Stimulated activated CD4-positive, alpha-beta T cell treated with anti-CD3 and anti-CD28 coated beads, Interleukin-15, amount 100 ng/mL, for 1 hour (primary cell): ENCODE measurements at regions not wholly inside any gene's neighbourhood (a gene's known extent, or its start where the extent isn't known, plus 50 kb on each side); places are given as distances from the start of the nearest gene placed in this dataset.

ENCODE experiments used
- DNase-seq, 2 donors: peaks; one replicate each; pipeline ENCODE4 v3.0.0-alpha.2; 2020; ENCODE audit warnings: low read depth in 1 of 2, low spot score in 1 of 2

DNA sequence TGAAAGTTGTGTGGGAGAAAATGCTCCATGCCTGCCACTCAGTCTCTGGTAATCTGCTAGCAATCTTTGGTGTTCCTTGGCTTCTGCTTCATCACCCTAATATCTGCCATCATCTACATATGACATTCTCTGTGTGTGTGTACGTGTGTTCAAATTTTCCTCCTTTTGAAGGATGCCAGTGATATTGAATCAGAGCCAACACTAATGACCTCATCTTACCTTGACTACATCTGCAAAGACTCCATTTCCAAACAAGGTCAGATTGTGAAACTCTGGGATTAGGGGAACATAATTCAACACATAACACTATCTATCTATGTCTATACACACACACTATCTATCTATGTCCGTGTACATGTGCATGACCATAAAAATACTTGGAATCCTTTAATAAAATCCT is 81.4 kb upstream of the IRS2 start:
- no peak for DNase-seq

DNA sequence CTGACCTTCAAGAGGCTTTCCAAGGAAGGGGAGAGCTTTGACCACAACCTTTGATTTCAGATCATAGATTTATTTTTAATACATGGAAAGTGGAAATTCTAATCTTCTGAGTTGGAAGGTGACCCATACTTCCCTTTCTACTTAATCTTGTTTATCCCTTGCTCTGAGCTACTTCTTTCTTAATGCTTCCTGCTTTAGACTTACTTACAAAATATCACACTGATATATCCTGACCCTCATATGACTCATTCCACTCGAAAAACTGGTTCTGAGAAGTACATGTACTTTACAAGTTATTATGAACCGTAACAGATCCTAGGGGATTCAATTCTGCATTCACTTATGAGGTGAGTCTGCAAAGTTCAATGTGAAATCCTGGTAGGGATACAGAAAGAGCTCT is 76.2 kb upstream of the IRS2 start:
- DNase-seq: no peak

GRCh38 chr13:109859898-109860297 is 73.5 kb upstream of the IRS2 start:
- no peak for DNase-seq

- DNase-seq: no peak
Observed at GRCh38 chr13:109859216-109859835, 72.9 kb upstream of the IRS2 start.

- DNase-seq: no peak
Observed at GRCh38 chr13:109858319-109858718, 71.9 kb upstream of the IRS2 start.

DNA sequence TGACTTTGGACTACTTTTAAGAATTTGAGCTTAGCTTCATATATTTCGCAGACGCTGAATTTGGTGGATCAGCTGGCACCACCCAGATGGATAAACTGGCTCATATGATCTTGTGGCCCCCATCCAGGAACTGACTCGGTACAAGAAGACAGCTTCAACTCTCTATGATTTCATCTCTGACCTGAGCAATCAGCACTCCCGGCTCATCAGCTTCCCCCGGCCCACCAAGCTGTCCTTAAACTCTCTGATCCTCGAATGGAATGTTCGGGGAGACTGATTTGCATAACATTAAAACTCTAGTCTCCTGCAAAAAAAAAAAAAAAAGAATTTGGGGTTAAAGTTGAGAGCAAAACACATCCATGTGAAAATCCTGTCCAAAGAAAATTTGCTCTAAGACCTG is 71.4 kb upstream of the IRS2 start:
- no peak for DNase-seq

- DNase-seq: no peak
Observed at GRCh38 chr13:109857325-109857724, 70.9 kb upstream of the IRS2 start.

DNA sequence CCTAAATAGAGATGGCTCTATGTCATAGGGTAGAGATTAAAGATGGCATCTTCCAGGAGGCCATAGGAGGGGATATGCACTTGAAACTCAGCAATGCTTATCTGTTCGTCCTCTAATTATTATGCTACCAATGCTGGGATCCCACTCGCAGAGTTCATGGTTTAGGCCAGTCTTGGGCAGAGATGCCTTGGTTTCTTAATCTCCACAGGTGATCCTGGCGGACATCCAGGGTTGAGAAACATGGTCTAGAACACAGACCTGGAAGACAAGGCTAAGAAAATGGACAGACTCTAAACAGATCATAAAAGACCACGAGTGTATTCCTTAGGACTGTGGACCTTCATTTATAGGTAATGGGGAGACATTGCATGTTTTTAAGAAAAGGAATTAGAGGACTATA is 70.0 kb upstream of the IRS2 start:
- DNase-seq: no peak

GRCh38 chr13:109853153-109853552 is 66.8 kb upstream of the IRS2 start:
- DNase-seq: no peak

DNA sequence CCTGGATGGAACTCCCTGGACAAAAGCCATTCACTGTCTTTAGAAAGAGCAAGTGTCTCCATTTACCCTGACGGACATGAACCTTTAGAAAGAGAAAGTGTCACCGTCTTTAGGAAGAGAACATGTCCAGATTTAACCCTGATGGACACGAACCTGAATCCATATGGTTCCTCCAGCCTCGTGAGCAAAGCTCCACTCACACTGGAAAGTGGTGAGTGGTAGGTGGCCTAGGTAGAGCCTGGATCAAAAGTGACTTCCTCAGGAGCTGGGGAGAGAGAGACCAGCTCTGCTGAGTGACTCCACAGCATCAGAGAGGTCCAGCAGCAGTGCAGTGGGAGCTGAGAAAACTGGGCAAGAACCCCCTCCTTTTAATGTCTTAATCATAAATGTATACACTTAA is 59.8 kb upstream of the IRS2 start:
- DNase-seq: no peak

DNA sequence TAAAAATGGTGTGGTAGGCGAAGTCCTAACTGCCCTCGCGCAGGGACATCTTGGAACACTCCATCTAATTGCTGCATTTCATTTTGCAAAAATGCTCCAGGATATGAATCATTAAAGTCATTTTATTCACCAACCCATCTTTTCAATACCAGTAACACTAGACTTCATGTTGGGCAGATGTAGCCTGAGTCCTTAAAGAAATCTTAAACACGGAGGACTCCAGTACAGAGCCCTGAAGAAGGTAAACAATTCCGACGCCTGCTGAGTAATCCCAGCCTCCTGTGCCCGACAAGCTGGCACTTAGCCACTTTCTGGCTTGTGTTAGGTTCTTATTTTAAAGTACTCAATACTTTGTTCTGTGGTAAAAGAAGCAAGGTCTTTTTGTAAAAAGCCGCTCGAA is 58.0 kb upstream of the IRS2 start:
- DNase-seq: no peak

DNA sequence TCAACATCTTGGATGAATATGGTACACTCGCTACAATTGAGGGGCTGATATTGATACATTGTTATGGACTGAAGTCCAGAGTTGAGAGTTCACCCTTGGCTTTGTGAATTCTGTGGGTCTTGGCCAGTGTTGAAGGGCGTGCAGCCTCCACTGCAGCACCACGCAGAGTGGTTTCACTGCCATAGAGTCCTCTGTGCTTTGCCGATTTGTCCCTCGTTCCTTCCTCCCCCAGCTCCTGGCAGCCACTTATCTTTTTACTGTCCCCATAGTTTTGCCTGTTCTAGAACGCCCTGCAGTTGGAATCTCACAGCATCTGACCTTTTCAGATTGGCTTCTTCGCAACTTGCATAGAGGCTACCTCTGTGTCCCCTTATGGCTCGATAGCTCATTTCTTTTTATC is 57.3 kb upstream of the IRS2 start:
- no peak for DNase-seq

GRCh38 chr13:109842212-109842920 is 56.0 kb upstream of the IRS2 start:
- DNase-seq: no peak

DNA sequence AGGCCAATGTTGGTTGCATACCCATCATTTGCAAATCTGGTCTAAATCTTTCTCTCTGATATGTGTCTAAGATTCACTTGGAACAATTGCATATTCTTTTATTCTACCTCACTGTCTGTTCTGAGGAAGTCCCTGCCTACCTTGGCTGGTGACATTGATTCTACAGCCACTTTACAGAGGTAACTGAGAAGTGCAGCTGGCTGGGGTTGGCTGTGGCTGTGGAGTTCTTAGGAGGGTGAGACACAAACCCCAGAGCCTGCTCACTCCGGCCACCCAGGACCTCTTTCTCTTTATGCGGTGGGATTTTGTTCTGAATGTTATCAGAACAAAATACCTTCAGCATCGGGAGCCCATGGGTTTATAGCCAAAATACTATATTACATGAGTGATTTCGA is 54.5 kb upstream of the IRS2 start:
- DNase-seq: no peak

GRCh38 chr13:109840201-109840892 is 54.0 kb upstream of the IRS2 start:
- no peak for DNase-seq

DNA sequence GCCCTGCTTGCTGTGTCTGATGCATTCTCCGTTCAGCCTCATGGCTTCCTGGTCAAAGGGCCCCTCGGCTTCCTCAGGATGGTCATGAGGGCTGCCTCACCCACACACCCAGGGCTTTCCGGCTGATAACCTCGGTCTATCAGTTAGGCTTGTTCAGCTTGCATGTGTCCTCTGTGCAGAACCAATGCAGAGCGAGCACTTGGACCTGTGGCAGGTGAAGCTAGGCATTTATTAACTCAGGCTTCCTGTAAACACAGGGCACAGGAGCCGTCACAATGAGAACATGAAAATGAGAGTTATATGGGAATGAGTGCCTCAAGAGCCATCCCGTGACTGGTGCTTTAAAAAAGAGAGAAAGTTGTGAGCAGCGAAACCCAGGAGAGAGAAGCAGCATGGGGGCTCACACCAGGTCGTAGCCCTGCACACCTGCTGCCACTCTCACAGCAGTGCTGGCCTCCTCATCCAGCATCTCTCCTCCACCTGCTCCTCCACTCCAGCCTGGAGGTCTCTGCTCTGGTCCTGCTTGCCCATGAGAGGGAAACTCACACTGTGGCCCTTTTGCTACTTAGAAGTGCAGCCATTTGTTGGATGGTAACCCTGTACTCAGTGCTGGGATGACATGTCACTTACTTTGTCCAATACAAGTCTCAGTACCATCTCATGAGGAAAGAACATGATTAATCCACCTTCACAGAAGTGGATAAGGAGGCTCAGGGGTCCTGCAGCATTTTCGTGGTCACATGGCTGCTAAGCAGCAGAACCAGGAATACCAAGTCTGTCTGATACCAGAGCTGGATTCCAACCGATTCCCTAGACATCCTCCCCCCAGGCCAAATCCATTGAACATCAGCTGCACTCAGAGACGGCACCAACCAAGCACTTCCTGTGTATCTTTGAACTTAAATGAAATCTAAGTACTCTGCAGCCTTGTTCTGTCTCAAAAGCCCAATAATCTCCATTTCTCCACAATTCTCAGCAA is 50.5 kb upstream of the IRS2 start:
- no peak for DNase-seq
